Kidney (tissue), 13 donors: ENCODE measurements at regions not wholly inside any gene's neighbourhood (a gene's known extent, or its start where the extent isn't known, plus 50 kb on each side); places are given as distances from the start of the nearest gene placed in this dataset.

Experiments used
- DNase-seq, 5 donors: peaks; one replicate each; pipeline ENCODE4 v3.0.0-alpha.2; 2013 to 2020
- FAIRE-seq: peaks from 2 replicates; lab custom pipeline; 2012; peaks lifted over from hg19 to GRCh38; lab: Jason Lieb, UNC
- H3K27ac ChIP-seq, 2 donors: one replicate each; pipeline ENCODE4 v1.7.0; 2013; ENCODE audit warnings: low read depth in 2 of 2, low read length in 2 of 2, inconsistent platforms in 1 of 2
- H3K27me3 ChIP-seq: one replicate; pipeline ENCODE4 v1.7.1; 2013; ENCODE audit warnings: low read length, inconsistent platforms; ENCODE audit not compliant: control insufficient read depth, insufficient read depth
- H3K36me3 ChIP-seq, 3 donors: one replicate each; pipeline versions ENCODE4 v1.7.0 to v1.7.1; 2013; ENCODE audit warnings: low read length in 3 of 3, control low read depth in 1 of 3, inconsistent platforms in 1 of 3; ENCODE audit not compliant: insufficient read depth in 3 of 3, control insufficient read depth in 2 of 3
- H3K4me1 ChIP-seq, 3 donors: one replicate each; pipeline versions ENCODE4 v1.7.0 to v1.7.1; 2013; ENCODE audit warnings: low read length in 3 of 3, inconsistent platforms in 1 of 3, low read depth in 1 of 3; ENCODE audit not compliant: control insufficient read depth in 2 of 3, insufficient read depth in 2 of 3
- H3K4me3 ChIP-seq, 3 donors: one replicate each; pipeline versions ENCODE4 v1.7.0 to v1.8.1; 2013; ENCODE audit warnings: low read length in 3 of 3, control low read depth in 1 of 3, inconsistent platforms in 1 of 3
- H3K9ac ChIP-seq, 3 donors: one replicate each; pipeline versions ENCODE4 v1.7.0 to v1.7.1; 2013; ENCODE audit warnings: low read length in 3 of 3, control low read depth in 1 of 3, inconsistent platforms in 1 of 3
- H3K9me3 ChIP-seq, 3 donors: one replicate each; pipeline versions ENCODE4 v1.7.0 to v1.7.1; 2013; ENCODE audit warnings: low read length in 3 of 3, control low read depth in 1 of 3, inconsistent platforms in 1 of 3; ENCODE audit not compliant: control insufficient read depth in 2 of 3, insufficient read depth in 1 of 3
- CTCF ChIP-seq: IDR thresholded peaks from 3 replicates; pipeline ENCODE4 v1.5.1; 2012; ENCODE audit warnings: mild to moderate bottlenecking, moderate library complexity, borderline replicate concordance; ENCODE audit not compliant: insufficient read depth; ENCODE audit errors: extremely low read depth
- intact Hi-C: fragments of 100-400 bp; cut with DNase I; formaldehyde crosslinking; loops from one replicate; pipeline ENCODE4 v1.11.1; 2022
- donor health status: control.
- donor health status: control.
- donor health status: control.
- donor health status: control.
- donor health status: control.
- donor health status: DM: yes; HTN: yes; CAD: no.
- donor health status: Normal renal cell carcinoma (clear cell type).

DNA sequence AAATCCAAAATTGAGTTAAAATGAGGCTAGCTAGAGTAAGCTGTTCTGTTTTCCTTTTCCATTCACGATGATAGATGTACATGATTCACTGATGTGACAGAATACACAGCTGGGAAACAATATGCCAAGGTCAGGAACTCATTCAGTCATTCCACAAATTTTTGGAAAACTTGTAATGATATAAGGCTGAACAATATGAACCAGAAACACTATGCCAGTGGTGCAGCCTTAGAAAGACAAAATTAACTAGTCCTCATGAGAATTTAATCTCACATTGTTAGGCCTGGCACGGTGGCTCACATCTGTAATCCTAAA lies 50.0 kb upstream of the NDST3 start:
- H3K4me1 ChIP-seq: no peaks in the 10 kb centered on the region
- FAIRE-seq (no peak), DNase-seq (no peak)
- H3K9ac ChIP-seq: no peak overlapping the region
- no peaks in the 10 kb centered on the region for H3K36me3 ChIP-seq
- H3K4me3 ChIP-seq: no peak overlapping the region
- intact Hi-C loops: no loop called here
- H3K27ac ChIP-seq: no peak overlapping the region
- no peaks in the 10 kb centered on the region for H3K9me3 ChIP-seq
- no peak for TF ChIP-seq CTCF
- H3K27me3 ChIP-seq: no peaks in the 10 kb centered on the region
